ENCODE measurements at regions not wholly inside any gene's neighbourhood (a gene's known extent, or its start where the extent isn't known, plus 50 kb on each side); places are given as distances from the start of the nearest gene placed in this dataset.

DNA sequence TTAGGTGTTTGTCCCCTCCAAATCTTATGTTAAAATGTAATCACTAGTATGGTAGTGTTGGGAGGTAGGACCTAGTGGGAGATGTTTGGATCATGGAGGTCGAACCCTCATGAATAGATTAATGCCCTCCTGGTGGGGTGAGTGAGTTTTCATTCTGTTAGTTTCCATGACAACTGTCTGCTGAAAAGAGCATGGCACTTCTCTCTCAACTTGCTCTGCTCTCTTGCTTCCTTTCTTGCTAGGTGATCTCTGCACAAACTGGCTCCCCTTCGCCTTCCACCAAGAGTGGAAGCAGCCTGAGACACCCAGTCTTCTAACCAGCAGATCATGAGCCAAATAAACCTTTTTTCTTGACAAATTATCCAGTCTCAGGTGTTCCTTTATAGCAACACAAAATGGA is 853.9 kb downstream of the SORCS1 start:
- TF ChIP-seq, protein P1, sequence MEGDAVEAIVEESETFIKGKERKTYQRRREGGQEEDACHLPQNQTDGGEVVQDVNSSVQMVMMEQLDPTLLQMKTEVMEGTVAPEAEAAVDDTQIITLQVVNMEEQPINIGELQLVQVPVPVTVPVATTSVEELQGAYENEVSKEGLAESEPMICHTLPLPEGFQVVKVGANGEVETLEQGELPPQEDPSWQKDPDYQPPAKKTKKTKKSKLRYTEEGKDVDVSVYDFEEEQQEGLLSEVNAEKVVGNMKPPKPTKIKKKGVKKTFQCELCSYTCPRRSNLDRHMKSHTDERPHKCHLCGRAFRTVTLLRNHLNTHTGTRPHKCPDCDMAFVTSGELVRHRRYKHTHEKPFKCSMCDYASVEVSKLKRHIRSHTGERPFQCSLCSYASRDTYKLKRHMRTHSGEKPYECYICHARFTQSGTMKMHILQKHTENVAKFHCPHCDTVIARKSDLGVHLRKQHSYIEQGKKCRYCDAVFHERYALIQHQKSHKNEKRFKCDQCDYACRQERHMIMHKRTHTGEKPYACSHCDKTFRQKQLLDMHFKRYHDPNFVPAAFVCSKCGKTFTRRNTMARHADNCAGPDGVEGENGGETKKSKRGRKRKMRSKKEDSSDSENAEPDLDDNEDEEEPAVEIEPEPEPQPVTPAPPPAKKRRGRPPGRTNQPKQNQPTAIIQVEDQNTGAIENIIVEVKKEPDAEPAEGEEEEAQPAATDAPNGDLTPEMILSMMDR (IDR thresholded peaks at IDR 0.05; ENCODE audit: low read depth, low read length), result no peak
- no peak for TF ChIP-seq EZH2phosphoT487 (IDR thresholded peaks at IDR 0.05; ENCODE audit: low read depth)

Data from OCI-LY3 (cell line).